VCaP (cell line): ENCODE measurements at regions not wholly inside any gene's neighbourhood (a gene's known extent, or its start where the extent isn't known, plus 50 kb on each side); places are given as distances from the start of the nearest gene placed in this dataset.

Source experiments
- H3K27ac ChIP-seq: fragments of 450-650 bp; 2 replicates; pipeline ENCODE4 v1.5.1; 2017
- CTCF ChIP-seq: fragments of 450-650 bp; conservative IDR thresholded peaks from 2 replicates; pipeline ENCODE4 v1.5.1; 2017; ENCODE audit warnings: mild to moderate bottlenecking, moderate library complexity

- no peak for TF ChIP-seq CTCF
- H3K27ac ChIP-seq = no peak overlapping the region
Measured at GRCh38 chr22:27566602-27567001, 235.0 kb downstream of the MN1 start.

GRCh38 chr22:27568265-27568664 lies 233.3 kb downstream of the MN1 start:
- TF ChIP-seq CTCF = no peak
- H3K27ac ChIP-seq = no peak overlapping the region

- TF ChIP-seq CTCF = no peak
- H3K27ac ChIP-seq = no peak overlapping the region
Measured at GRCh38 chr22:27571463-27572277, 229.9 kb downstream of the MN1 start.

GRCh38 chr22:27572278-27572666 lies 229.3 kb downstream of the MN1 start:
- no peak overlapping the region for H3K27ac ChIP-seq
- no peak for TF ChIP-seq CTCF

GRCh38 chr22:27573280-27574001 lies 228.1 kb downstream of the MN1 start:
- no peak overlapping the region for H3K27ac ChIP-seq
- TF ChIP-seq CTCF = no peak

GRCh38 chr22:27574002-27574366 lies 227.6 kb downstream of the MN1 start:
- TF ChIP-seq CTCF = no peak
- no peak overlapping the region for H3K27ac ChIP-seq

- no peak for TF ChIP-seq CTCF
- H3K27ac ChIP-seq = no peak overlapping the region
Measured at GRCh38 chr22:27574651-27575050, 226.9 kb downstream of the MN1 start.
